ENCODE measurements at regions not wholly inside any gene's neighbourhood (a gene's known extent, or its start where the extent isn't known, plus 50 kb on each side); places are given as distances from the start of the nearest gene placed in this dataset.
"Not testable (repeated sequence)": the region's sequence is repeated elsewhere in the genome, so short reads cannot be mapped to it uniquely, and the experiment has no call there.

DNA sequence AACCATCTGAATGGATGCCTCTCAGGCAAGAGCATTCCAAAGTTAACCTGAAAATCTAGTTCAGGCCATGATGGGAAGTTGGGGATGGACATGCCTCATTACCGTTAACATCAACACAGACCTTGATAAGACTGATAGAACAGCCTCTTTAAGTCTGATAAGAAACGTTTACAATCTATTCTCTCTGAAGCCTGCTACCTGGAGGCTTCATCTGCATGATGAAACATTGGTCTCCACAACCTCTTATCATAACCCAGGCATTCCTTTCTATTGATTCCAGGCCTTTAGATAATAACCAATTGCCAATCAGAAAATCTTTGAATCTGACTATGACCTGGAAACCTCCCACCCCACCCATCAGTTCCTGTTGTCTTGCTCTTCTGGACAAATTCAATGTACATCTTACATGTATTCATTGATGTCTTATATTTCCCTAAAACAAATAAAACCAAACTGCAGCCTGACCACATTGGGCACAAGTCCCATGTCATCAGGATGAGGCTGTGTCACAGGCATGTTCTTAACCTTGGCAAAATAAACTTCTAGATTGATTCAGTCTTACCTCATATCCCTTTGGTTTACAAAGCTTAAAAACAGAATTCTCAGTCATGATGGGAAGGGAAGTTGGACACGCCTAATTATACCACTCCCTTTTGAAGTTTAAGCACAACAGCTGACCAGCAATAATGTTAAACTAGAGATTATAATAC, 843.8 kb upstream of the SPRY2 start:
- no peak for DNase-seq

DNA sequence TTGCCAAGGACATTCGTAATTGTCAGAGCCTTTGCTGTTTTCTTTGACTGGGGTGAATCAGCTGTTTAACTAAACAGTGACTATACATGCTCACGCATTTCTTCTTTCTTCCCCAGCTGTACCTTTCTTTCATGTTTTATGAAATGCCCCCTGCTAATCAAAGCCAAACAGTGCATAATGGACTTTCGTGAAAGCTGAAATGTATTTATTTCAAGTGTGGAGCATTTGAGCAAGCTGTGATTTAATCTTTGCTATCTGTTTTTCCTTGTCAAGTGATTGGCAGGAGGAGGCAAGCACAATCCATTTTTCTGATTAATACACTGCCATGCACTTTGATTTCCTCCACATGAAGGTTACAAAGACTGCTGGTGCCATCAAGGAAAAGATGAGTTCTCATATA, 831.7 kb upstream of the SPRY2 start:
- no peak for DNase-seq

DNA sequence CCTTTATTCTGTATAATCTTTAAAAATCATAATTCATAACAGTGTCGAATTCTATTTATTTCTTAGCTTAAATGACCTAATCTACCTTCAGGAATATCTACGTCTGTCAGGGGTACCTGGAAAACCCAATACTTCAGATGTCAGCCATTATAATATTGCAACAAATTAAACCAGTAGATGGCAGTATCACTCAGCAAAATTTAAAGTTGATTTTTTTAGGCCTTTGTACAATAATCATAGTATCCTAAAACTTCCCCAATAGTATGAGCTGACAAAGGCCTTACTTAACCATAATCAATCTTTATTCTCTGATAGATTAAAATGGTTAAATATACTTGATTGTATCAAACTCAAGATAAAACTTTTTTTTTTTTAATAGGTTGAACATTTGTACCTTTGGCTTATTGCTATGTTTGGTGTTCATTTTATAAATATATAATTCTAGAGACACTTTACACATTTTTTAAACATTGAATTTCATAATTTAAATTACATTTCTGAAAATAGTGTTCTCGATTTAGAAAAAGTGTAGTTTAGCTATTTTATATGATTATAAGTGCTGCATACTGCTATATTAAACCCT, 830.2 kb upstream of the SPRY2 start:
- no peak for DNase-seq

DNA sequence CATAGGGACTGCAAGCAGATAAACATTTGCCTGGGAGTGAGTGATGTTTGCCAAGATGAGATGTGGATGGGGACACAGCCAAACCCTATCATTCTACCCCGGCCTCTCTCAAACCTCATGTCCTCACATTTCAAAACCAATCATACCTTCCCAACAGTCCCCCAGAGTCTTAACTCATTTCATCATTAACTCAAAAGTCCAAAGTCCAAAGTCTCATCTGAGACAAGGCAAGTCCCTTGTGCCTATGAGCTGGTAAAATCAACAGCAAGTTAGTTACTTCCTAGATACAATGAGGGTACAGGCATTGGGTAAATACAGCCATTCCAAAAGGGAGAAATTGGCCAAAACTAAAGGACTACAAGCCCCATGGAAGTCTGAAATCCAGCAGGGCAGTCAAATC, 822.9 kb upstream of the SPRY2 start:
- not testable (repeated sequence) for DNase-seq

DNA sequence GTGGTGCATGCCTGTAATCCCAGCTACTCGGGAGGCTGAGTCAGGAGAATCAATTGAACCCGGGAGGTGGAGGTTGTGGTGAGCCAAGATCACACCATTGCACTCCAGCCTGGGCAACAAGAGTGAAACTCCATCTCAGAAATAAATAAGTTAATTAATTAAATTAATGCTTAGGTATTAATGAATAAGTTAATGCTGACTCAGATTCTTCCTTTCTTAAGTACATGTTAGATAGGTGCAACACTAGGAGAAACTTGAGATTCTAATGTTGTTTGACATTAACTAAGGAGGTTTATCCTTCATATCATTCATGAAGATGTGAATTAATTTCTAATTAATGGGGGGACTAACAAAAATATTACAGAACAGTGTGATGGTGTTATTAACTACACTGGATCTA, 812.6 kb upstream of the SPRY2 start:
- no peak for DNase-seq

DNA sequence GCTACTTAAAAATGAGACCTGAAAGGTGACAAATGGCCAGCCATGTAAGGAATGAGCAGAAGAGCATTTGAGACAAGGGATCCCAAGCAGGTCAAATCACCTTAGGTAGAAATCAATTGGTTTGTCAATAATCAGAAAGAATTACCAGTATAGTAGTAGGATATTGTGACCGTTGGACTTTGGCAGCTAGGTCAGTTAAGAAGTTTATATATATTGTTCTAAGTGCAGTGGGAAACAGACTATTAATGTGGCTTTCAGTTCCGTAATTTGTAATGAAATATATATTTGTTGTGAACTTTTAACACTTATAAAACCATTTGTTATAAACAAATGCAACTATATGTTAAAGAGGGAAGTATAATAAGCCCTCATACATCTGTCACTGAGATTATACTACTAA, 807.9 kb upstream of the SPRY2 start:
- DNase-seq, result no peak

DNA sequence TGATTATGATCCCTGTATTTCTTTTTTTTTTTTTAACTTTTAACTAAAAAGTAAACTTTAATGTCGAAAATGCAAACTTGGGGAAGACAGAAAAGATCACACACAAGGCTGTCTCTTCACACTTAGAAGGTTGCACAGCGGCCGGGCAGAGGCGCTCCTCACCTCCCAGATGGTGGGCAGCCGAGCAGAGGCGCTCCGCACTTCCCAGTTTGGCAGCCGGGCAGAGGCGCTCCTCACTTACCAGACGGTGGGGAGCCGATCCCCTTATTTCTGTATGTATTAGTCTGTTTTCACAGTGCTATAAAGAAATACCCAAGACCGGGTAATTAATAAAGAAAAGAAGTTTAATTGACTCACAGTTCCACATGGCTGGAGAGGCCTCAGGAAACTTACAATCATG, 805.6 kb upstream of the SPRY2 start:
- DNase-seq, result not testable (repeated sequence)

DNA sequence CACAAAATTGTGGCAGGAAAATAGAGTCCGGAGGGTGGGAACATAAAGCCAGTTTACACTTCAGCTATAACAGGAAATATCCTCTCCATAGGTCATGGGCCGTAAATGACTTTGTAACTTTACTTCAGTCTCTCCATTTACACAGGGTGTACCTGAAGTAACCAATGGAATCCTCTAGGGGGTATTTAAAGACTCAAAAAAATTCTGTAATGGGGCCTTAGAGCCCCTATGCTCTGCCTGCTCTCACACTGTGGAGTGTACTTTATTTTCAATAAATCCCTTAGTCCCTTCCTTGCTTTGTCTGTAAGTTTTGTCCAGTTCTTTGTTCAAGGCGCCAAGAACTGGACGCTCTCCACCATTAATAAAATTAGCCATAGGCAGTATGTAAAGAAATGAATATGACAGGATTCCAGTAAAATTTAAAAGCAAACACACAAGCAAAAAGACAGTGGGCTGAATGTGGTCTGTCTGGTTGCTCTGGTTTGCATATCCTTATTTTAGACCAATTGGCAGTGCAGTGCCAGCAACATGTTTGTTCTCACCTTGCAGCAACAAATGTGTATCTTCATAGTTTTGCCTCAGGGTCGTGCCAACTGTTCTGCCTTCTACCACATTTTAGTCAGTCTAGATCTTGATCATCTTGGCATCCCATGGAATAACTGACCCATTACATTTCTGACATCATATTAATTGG, 801.5 kb upstream of the SPRY2 start:
- no peak for DNase-seq

DNA sequence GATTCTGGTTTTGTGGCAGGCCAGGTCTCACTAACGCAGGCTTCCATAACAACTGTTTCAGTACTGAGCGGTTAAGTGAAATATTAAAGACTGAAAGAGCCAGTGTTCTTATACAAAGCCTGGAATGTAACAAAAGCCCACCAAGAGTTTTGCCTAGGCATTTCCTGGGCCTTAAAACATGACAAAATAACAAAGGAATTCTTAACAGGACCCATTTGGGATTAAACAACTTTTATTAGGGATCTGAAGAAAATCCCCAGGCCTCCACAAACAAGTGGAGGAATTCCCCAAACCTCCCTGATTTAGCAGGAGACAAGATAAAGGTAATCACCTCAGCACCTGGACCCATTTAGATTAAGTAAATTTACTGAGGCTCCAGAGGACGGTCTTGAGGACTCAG, 799.7 kb upstream of the SPRY2 start:
- DNase-seq, result no peak

DNA sequence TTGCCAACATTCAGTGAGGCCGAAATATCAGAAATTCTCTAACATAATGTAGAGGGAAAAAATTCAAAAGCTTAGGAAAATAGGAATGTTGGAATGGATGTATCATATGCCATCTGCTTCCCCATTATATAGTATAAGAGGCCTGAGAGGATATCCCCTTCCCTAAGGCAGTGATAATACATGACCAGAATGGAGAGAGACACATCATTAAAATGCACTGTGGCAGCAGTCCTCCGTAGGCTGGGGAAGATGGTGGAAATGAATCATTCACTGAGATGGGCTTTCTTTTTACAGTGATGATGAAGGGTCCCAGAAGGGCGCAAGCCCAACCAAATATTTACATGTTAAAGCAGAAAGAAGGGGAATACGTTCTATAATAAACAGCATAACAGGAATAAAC, 799.1 kb upstream of the SPRY2 start:
- DNase-seq, result no peak

DNA sequence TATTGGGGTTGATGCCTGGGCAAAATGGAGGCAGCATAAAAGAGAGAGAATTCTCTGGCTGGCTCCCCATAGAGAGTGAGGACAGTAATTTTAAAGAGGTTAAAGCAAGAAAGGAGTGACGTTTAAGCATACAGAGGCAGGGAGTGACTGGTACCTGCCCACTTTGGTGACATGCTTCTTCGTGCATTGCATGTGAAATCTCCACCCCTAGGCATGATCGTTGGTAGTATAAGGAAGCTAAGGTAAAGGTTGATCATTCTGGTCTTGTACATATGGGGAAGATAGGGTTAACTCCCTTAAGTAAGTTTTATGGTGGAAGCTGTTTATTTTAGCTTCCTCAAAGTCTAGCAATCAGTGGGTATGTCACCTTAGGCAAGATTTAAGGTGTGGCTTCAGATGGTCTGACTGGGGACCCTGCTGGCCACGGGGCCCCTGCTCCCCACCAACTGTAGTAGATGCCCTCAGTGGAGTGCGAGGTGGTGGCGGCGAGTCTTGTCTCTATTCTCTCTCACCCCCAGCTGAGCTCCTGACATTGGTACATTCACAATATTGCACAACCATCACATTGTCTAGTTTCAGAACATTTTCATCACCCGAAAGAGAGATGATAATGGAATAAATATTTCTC, 797.5 kb upstream of the SPRY2 start:
- no peak for DNase-seq

DNA sequence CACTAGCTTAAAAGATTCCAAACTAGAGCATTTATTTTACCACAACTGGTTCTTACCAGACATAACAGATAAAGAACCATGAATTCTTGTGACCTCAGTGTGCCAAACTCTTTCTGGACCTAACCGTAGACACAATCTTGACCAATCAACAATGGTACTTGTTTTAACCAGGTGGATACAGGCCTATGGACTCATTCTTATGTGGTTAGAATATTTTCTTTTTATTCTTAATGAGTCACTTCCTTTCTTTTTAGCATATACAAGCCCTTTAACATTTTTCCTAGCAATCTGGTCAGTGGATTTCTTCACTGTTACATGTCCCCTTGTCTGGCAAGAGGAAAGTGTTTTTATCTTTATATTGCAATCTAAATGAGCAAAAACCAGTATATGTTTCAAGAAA, 792.1 kb upstream of the SPRY2 start:
- DNase-seq, result no peak

DNA sequence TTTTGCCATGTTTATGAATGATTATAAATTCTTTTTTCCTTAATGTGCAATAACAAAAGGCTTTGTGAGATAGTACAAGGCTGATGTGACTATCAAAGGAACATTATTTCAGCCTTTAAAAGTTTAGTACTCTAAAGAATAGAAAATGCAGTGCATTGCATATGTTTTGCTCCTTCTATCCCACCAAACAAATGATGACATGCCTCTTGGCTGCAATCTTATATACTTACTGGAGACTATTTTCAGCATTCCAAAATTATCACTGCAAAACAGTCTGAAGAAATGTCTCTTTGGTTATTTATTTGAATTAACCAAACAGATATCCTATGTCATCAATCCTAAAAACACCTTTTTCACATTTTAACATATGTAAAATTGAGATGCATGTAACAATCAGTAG, 776.5 kb upstream of the SPRY2 start:
- no peak for DNase-seq

DNA sequence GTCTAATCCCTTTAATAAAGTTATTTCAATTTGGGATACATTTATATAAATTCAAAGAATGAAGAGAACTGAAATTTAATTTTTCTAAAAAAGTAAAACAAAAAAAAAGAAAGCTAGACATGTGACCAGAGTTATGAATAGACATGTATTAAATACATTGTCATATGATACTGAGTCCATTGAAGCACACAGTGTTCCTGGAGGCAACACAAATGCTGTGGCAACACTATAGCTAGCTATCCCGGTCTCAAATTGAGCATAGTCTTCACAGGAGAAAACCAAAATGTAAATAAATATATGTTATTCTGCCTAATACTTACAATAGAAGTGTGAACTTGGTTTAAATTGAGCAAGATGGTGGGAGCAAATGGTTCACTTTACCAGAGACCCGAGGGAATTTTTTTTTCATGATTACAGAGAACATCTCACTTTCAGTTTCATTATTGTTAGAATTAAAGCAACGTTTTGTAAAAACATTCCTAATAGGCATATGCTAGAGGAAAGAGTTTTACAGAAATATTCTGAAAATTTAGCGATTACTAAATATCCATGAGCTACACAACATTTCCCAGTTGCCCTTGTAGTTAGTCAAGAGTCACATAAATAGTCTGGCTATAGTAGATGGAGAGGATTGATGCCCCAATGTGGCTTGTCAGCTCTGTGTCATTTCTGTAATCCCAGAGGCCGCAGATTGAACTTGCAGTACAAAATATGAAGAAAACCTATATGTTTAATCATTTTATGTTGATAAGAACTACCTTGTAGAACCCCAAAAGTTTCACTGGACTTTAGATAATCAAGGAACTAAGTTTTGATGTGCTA, 775.7 kb upstream of the SPRY2 start:
- DNase-seq, result no peak

DNA sequence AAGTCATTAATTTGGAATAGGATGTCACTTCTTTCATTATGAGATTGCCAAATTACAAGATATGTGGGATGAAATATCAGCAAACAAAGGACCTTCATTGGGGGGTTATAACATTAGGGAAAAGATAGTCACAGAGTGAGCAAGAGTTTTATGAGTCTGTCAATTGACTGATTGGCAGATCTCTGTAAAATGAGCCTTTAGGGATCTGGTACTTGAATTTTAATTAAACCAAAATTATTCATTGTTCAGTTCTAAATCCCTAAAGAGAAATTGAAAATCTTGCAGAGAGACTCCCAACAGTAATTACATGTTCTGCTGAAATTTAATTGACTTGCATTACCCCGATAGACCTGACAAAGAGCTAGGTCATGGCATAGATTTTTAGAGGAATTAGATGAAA, 768.1 kb upstream of the SPRY2 start:
- DNase-seq, result no peak

DNA sequence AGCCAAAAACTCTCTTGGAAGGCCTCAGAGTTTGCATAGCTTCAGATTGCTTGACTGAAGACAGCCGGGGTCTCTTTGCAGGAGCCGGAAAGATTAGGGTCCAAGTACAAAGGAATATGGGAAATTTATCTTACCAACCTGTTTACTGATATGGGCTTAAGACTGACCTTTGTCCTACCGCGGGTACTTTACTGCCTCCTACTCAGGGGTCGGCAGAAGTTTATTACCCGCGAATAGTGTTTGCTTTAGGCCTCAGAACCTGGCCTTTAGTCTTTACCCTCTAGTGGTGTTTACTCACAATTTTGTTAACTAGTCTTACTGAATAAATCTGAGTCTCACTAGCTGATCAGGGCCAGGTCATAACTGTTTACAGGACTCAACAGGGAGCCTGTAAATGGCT, 765.4 kb upstream of the SPRY2 start:
- no peak for DNase-seq

DNA sequence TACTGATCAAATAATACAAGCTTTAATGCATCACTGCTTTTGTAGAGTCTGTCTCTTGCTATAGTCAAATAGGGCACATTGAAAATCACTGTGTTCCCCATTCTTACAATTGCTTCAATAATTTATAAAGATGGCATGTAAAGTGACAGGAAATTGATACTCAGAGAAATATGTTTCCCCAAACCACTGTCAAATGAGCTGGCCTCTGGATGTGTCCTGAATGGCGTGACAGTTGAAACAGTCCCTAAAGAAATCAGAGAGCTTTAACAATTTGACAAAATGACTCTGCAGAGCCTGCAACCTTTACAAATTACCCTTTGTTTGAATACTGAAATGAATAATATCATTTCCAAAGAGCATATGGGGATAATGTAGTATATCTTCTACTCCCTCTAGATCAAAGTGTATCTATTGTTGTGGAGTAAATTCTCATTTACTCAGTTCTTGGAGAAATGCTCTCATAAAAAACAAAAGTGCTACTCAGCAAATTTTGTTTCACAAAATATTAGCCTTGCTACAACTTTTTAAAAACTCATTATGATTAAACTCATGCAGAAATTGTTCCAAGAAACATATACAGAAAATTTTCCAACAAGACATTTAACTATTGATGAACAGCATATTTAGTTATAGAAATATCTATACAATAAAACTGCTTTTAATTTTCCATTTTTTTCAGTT, 763.2 kb upstream of the SPRY2 start:
- no peak for DNase-seq

DNA sequence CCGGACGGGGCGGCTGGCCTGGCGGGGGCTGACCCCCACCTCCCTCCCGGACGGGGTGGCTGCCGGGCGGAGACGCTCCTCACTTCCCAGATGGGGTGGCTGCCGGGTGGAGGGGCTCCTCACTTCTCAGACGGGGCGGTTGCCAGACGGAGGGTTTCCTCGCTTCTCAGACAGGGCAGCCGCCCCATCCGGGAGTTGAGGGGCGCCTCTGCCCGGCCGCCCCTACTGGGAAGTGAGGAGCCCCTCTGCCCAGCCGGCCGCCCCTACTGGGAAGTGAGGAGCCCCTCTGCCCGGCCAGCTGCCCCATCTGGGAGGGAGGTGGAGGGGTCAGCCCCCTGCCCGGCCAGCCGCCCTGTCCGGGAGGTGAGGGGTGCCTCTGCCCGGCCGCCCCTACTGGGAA, 761.1 kb upstream of the SPRY2 start:
- not testable (repeated sequence) for DNase-seq

DNA sequence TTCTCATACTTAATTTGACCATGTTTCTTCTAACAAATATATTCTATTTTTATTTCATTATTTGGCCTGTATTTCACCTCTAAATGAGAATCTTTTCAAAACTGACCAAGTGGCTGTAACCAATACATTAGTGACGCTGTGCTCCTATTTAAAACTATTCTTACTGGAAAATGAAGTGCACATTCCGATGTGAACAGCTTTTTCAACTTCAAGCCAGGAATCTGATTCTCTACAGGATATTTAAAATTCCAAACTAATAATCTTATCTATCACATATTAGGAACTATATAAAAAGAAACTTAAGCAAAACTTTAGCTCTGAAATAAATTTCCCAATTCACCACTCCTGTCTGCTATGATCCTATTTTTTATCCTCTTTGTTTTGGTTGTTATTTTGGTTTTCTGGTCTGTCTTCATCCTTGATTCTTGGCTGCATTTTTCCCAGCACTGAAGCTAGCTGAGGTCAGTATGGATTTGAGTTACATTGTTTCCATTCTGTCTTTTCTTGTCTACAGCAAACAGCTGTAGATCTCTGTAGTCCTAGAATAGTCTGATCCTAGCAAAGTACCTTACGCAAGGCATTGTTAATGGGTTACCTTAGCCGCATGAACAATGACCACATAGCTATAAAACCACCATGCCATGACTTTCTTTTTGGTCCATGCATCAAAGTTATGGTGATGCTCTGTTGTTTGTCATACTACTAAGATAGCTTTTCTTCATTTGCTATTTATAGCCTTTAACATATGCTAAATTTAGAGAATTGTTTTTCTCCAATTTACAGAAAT, 748.6 kb upstream of the SPRY2 start:
- DNase-seq, result no peak

DNA sequence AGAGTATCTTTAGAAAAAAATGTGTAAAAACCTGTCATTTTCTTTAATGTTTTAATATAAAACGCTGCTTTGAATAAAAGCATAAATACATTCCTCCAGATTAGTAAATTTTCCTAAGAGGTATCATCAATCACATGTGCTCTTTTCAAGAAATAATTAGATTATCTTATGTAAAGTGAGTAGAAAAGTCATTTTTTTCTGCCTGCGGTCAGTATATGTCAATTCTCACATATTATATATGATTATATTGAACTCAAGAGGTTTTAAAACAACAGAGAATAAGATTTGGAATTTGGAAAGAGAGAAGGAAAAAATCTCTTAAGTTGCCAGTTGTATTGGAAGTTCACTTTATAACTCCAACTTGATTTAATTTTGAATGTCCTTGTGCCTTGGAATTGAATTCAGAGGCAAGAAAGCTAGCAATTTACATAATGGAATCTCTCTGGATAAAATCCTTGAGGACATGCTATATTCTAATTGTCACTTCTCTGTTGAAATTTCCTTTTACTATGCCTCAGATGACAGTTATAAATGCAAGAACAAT, 740.1 kb upstream of the SPRY2 start:
- no peak for DNase-seq

DNA sequence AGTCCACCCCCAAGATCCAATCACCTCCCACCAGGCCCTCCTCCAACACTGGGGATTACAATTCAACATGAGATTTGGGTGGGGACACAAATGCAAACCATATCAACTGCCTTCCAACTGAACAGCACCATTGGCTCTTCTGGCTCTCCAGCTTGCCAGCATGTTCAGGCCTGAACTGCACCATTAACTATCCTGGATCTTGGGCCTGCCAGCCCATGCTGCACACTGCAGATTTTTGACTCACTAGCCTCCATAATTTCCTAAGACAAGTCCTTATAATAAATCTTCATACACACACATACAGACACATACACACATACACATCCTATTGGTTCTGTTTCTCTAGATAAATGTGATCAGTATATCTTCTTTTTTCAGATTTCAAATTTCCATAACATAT, 737.1 kb upstream of the SPRY2 start:
- no peak for DNase-seq

Measured in activated naive CD4-positive, alpha-beta T cell treated with anti-CD3 and anti-CD28 coated beads, Interleukin-2, amount 50 U/mL, for 16 hours (primary cell).